Activated naive CD4-positive, alpha-beta T cell treated with anti-CD3 and anti-CD28 coated beads, Interleukin-2, amount 50 U/mL, for 16 hours (primary cell): ENCODE measurements at regions not wholly inside any gene's neighbourhood (a gene's known extent, or its start where the extent isn't known, plus 50 kb on each side); places are given as distances from the start of the nearest gene placed in this dataset.

Experiments
- DNase-seq: peaks from one replicate; pipeline ENCODE4 v3.0.0-alpha.2; 2020

DNA sequence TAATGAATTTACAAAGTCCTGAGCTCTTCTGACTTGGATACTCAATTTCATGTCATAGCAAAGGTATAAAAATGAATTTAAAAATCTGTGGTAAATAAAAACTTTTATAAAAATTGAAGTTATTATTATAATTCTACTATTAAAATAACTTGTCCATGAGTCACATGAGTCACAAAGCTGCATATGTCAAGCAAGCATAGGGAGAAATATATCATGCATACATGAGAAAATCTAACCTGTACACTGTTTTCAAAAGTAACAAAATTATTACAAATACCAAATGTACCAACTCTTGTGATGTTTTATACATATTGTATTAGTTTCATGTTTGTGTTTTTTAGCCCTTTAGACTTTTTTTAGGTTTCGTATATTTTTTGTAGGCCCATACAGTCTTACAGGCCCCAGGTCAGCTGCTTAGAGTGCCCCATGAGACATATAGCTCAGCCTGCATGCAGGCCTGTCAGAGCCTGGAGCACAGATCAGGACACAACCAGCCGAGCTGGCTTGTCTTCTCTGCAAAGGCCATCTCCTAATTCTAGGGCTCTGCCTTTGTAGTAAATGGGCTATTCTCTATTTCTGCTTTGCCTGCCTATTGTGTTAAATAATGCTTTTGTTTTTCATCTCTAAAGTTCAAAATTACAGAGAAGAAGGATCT lies 818.7 kb upstream of the TENM3 start:
- no peak for DNase-seq

DNA sequence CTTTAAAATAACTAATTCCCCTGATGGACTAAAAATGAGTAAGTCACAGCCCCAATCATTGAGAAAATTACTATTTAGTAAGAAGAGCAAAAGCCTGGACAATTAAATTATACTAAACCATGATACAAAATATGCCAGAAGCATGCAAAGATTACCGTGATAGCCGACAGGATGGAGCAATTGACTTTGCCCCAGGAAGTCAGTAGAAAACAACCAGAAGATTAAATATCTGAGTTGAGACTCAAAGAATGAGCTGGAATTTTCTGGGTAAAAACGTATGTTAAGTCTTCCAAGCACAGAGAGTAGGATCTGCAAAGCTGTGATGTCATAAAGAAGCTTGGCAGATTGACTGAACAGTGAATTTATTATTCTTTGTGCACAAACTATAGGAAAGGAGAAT lies 816.1 kb upstream of the TENM3 start:
- no peak for DNase-seq

DNA sequence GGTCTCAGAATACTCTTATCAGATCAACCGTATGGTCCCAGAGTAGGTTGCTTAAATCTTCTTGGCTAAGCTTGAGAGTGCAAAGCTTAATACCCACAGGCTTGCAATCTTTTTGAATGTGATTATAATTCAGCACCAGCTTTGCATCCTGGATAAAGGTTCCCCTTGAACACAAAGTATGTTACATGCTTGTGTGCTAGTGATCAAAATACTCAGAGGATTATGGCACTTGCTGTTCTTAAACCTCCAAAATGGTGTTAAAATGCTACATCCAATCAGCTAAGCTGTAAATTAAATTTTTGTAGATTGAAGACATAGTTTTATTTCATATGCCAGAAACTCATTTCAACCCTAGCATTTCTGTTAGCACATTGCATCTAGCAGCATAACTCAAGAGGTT lies 812.2 kb upstream of the TENM3 start:
- no peak for DNase-seq

DNA sequence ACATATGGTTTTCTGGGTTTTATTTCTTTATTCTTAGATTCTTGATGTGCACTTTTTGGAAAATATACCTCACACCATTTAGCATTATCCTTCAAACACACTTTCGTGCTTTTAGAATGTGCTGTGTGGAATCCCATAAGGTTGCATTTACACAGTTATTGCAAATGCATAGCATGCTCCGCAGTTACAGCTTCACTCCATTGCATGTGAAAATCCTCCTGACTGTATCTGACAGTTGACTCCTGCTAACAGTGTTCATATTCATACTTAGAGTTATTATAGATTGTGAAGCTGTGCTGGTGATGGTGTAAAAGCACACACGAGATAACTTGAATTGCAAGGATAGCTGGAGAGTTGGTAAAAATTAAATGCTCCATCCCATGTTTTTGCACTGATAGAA lies 811.5 kb upstream of the TENM3 start:
- no peak for DNase-seq

DNA sequence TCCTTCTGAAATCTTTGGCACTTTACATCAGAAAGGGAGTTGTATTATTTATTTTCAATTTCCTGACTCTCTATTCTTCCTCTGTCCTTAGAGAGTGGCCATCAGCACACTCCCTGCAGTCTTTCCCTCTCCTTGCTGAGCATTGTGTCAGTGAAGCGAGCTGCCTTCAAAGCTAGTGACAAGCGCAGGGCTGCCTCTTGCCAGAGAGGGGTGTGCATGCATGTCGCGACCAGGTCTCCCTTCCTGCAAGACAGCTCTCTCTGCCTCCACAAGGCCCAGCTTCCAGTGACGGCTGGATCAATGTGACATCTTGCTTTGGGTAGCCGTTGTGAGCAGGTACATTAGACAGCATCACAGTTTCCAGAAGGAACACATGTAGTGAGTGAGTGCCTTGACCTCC lies 810.9 kb upstream of the TENM3 start:
- no peak for DNase-seq

DNA sequence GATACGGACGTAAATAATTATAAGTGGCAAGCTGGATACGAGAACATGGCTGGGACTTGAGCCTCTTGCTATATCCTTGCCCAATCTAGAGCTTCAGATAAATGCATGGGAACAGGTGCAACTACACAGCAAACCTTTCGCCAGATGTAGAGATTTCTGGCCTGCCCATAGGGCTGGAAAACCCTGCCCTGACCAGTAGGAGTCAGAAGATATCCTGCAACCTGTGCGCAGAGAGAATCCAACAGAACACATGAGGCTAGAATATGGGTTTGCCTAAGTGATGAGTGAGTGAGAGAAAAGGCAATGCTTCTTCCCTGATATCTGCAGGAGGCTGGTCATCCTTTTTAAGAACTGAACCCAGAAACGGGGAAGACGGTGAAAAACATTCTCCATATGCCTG lies 805.3 kb upstream of the TENM3 start:
- DNase-seq, result no peak

DNA sequence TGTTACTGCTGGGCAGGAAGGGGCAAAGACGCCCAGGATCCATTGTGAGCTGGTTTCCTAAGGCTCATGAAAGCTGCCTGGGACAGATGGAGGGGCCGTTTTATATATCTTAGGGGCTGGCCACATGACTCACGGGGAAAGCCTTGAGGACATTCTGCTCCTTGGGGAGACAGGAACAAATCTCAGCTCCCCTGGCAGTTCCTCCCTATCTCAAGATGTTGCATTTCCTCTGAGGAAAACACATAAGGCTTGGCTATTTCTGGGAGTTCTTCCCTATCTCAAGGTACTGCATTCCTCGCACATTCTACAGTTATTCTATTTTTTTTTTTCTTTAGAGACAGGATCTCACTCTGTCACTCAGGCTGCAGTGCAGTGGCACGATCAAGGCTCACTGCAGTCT lies 804.6 kb upstream of the TENM3 start:
- DNase-seq, result no peak

DNA sequence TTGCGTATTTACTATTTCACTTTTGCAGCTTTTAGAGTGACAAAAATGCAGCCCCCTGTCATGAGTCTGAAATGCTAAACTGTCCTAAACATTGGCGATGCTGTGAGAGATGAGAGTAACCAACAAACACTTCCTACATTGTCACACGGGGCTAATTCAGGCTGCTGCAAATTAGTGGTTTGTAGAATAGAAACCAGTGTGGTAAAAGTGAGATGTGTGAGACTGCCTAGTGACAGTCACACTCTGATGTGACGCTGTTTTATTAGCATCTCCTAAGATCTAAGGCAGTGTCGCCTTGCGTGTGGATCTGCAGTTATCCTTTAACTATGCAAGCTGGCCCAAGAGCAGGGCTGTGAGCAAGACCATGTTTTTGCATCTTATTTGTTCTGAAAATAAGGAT lies 800.2 kb upstream of the TENM3 start:
- DNase-seq, result no peak

DNA sequence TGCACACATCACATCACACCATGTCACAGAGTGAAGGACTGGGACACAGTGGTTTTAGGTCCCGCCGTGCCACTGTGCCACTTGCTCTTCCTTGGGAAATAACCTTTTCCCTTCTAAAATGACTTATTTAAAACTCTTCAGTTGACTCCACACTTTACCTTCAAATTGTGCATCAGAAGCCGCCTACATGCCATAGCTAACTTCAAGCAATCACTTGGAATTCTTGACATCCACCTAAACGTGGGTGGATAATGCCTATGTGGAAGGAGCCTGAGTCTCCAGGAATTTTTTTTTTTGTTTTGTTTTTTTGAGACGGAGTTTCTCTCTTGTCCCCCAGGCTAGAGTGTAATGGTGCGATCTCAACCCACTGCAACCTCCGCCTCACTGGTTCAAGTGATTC lies 777.4 kb upstream of the TENM3 start:
- DNase-seq, result no peak

DNA sequence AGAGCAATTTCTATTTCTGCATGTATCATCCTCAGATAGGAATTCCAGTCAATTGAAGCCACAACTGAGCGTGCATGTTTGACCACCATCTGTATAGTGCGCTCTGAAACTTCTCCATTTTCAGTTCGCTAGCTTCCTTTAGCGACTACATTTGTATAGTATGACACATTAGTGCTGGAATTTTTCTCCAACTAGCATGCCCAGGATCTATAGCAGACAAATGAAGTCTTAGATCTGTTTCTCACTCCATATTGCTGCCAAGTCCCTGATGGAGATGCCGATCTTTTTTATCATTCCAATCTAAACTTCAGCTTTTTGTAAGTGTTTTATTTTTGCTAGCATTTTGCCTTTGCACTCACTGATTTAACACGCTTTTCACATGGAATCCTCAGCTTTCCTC lies 774.8 kb upstream of the TENM3 start:
- no peak for DNase-seq

DNA sequence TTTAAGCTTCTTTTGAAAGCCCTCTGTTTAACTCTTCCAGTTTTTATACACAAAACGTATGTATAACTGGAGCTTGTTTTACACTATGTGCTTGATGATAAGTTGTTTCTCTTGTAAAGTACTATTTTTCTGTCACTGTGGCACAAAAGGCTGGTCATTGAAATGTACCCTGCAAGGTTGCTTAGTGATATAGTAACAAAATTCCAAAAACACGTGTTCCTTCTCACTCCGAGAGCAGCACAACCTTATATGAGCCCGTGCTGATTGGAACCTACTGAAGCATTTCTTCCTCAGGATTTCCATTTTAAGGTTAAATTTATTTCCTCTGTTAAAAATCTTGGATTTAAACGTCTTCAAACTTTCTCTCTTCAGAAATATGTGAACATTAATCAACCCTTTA lies 772.9 kb upstream of the TENM3 start:
- DNase-seq, result no peak

DNA sequence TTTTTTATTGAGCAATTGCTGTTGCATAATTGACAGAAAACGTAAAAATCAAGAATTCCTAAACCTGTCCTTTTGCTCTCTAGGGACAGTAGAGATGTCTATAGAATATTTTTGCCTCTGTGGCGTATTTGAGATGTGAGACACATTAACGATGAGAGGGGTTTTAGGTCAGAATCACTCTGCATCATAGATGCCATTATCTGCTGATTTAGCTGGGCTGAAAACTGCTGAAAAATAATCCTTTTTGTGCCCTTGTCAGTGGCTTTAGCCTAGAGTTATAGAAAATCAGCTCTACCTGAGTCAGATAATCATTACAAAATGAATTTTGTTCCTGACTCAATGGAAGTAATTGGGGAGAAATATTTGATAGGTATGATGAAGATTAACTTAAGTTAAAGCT lies 767.8 kb upstream of the TENM3 start:
- no peak for DNase-seq

DNA sequence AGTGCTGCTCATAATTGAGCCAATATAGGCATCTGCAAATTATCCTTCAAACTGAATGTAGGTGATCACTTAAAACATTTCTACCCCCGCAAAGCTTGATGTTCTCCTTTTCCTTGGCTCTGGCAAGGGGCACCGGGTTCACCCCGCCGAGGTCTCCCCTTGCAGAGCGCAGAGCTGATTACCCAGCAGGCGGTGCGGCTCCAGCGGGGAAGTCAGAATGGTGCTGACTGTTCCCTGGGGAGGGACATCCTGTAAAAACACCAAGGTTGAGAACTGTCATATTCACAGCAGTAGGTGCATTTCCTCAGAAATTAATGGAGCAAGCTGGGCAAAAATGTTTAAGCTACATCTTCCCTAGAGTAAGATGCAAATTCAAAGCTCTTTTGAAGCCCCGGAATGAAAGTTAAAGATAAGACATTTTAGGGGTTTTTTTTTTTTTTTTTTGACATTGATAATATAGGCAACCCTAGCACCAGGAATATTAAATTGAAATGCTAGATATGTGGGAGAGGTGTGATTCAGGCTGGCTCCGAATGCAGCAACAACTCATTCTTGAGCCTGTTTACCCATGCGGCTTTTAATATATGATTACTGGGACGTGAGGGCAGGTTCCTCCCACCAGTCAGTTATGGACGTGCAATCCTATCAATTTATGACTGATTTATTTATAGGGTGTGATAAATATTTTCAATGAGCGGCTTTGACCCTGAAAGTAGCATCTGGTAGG lies 767.3 kb upstream of the TENM3 start:
- no peak for DNase-seq

DNA sequence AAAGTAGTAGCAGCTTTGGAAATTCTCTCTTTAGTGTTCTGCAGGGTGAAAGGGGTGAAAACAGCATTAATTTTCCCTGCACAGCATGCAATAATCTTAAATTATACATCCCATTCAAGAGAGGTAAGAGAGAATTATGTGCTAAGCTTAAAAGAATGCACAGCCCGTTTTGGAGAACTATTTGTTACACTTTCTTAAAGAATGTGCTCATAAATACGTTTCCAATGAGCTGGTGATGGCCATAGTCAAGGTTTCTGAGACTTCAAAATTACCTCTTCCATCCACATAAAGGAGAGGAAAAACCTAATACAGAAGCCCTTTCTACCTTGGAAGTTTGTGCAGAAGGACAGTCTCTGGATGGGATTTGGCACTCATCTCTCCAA lies 766.7 kb upstream of the TENM3 start:
- DNase-seq, result no peak

DNA sequence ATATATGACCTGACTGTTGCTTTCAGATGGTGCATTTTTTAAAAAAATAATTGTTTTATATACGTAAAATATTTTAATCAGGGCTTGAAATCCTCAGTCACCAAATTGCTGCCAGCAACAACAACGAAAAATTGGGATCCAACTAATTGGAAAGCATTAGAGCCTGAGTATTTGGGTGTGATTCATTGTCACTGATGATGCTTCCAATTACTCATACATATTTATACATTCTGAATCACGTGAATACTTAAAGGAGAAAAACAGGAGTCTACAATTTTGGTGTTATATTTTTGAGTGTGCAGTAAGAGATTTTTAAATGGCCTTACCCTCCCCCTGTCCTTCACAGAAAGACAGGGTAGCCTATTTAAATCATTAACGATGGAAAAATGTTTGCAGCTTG lies 765.6 kb upstream of the TENM3 start:
- no peak for DNase-seq

DNA sequence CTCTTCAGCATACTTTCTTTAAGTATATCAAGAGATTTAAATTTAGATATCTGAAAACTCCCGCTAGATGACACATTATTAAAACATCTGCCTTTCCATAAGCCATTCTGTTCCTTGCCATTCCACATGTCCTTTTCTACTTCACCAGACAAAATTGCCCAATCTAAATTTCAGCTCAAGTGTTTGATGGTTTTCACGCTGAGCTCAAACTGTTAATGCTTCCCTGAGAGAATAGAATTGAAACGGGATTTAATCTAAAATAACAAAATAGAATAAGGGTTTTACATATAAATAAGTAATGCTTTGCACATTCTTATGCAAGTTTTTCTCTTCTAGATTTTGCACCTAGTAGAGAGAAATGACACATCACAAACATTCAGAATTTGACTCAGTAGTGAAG lies 764.5 kb upstream of the TENM3 start:
- DNase-seq, result no peak

DNA sequence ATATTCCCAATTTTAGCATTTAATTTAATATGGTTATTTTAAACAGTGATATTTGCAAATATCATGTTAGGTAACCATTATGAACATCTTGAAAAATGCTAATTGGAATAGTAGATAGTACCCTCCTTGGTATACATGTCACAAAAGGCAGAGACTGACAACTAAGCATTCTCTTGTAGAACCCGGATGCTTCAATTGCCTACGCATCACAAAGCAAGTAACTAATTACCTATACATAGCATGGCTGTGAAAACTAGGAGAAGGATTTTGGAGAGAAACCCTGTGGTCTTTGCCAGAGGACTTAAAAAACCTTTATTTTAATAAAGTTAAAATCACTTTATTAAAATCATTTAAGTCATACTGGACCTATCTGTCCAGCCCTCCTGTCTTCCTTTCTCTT lies 764.1 kb upstream of the TENM3 start:
- no peak for DNase-seq

DNA sequence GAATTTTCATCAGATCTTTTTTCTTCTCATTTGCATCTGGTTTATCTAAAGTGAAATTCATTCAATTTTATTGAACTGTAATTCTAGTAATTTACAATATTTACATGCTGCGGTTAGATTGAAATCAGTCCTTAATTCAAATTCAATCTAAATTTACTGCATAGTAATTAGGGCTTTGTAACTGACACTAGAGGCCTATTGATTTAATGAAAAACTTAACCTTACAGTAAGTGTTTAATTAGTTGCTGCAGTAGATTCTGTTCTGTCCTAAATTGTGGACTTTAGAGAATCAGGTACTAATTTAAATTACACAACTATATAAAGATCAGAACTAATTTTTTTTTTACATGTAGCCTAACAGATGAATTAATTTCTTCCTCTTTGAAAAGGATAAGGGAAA lies 758.8 kb upstream of the TENM3 start:
- DNase-seq, result no peak

DNA sequence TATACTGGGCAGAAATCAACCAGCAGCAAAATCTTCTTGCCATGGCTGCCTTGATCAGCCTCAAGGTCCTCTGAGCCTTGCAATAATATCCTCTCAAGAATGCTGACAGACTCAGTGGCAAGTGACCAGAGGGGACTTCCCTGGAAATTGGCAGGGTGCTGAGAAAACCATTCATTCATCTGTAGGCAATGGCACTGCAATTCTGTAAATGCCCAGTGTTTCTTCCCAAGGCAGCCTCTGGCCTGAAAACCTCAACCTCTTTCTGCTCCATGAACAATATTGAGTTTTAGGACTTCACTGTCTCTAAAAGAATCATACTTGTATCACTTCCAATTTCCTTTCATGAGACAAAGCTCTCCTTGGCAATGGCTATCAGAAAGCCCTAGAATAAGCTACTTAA lies 754.3 kb upstream of the TENM3 start:
- DNase-seq, result no peak

DNA sequence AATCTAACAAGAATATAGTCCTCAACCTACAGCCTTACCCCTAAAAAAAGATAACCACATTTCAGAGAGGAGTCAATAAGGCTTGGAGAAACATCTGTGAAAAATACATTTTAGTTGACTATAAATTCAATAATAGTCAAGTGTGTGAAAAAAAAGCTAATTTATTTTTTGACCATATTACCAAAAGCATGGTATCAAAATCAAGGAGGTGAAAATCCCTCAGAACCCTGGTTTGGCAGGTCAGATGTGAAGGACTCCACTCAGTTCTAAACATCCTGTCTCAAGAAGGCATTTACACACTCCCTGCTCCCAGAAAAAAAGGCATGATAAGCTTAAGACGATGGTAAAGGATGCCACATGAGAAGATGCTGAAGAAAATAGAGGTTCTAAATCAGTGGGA lies 745.1 kb upstream of the TENM3 start:
- DNase-seq, result no peak

DNA sequence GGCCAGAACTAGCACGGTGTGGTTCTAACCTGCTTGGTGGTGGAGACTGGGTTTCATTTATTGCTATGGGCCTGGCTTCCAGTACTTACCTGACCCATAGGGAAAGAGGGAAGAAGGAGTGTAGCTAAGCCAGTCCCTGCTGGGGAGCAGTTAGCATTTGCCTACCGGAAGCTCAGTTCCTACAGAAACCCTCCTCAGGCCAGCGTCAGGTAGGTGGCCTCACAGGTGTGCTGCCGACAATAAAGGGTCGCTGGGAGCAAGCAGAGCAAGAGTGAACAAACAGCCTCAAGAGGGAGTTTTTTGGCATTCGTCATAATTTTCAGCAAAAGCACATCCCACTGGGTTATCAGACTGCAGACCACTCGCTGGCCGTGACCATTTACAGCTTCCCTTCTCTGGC lies 740.6 kb upstream of the TENM3 start:
- DNase-seq, result no peak

DNA sequence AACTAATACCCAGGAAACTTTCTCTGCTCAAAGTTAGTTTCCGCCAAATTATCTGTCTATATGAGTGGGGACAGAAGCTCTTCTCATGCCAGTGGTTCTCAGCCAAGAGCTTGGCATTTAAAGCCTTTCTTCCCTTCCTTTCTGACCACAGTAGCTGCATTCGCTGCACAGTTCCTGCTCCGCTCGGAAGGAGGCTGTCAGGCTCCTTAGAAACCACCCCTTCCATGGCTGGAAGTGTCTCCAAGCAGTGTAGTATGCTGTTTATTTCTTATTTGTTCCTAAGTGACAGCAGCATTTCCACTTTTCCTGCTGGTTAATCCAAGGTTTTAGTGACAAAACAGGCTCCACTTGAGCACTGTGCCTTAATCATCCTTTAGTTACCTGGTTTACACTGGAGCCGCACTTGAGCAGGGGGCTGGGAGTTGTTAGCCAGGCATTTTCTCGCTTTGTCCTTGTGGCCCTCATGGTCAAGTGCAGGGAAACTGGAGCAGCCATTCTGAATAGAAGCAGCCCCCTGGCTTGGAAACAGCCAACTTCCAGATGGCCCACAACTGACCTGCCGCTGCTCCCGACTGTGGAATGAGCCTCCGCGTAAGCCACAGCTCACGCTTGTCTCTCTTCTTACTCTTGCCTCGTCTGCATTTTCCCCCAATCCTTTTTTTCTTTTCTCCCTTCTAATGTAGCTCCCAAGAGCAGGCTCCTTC lies 739.4 kb upstream of the TENM3 start:
- DNase-seq, result no peak

DNA sequence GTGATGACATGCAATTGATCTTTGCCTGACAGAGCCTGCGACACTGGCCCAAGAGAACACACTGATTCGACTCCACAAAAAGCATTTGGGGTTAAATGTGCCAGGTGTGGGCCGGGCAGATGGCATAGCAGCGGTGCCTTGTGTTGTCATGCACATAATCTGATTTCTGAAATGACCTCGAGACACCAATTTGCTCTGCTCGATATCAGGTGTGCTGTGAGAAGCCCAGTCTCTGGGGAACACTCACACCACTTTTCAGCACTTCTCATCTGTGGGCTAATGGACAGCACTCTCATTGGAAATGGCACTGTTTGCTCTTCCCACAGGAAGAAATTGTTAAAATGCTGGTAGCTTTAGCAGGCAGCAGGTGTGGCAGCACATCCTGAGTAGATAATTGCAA lies 738.3 kb upstream of the TENM3 start:
- DNase-seq, result no peak

DNA sequence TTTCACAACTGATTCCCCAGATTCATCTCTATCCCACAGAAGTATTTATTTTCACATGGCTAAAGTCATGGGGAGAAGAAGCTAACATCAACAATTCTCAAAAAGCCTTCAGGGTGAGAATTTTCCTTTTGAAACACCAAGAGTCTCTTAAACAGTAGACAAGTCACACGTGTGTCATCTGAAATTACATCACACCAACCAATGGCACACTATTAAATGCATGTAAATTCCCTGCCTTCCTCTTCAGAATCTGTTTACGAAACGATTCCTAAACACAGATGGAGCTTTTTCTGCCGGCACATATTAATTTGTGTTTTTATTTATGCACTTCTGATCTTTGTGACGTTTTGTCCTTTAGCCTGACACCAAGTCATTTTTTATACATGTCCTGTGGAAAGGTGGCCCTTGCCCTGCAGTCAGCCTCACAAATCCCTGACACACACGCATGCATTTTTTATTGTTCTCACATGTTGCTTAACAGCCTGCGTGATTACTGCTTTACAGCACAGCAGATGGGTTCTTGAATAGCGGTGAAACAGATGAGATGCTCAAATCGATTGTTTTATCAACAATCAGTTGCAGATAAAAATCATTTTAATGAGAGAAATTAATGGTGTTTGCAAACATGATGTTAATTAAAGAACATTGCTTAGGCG lies 735.9 kb upstream of the TENM3 start:
- no peak for DNase-seq
